Activated CD4-positive, alpha-beta memory T cell treated with anti-CD3 and anti-CD28 coated beads, Interleukin-2, amount 10 ng/mL, durations not matched to agents 7 days and 5 days (primary cell): ENCODE measurements at regions not wholly inside any gene's neighbourhood (a gene's known extent, or its start where the extent isn't known, plus 50 kb on each side); places are given as distances from the start of the nearest gene placed in this dataset.

Experiments used
- CTCF ChIA-PET: fragments of 350-600 bp; sonication (Branson Sonifier 250); formaldehyde crosslinking; loops from one replicate; lab custom pipeline; 2021; ENCODE audit warnings: antibody characterized with exemption, inconsistent platforms; lab: Charles Lee
- POLR2A ChIA-PET: fragments of 350-600 bp; sonication (Branson Sonifier 250); formaldehyde crosslinking; loops from one replicate; lab custom pipeline; 2021; ENCODE audit warnings: antibody characterized with exemption; lab: Charles Lee
- DNase-seq: peaks from one replicate; pipeline ENCODE4 v3.0.0-alpha.2; 2020
- H3K27ac Mint-ChIP-seq: one replicate; pipeline ENCODE4 v1.8.0; 2021; ENCODE audit warnings: mild to moderate bottlenecking, mixed read lengths
- H3K27me3 Mint-ChIP-seq: one replicate; pipeline ENCODE4 v1.8.0; 2021; ENCODE audit warnings: mixed read lengths
- H3K36me3 Mint-ChIP-seq: one replicate; pipeline ENCODE4 v1.8.0; 2021; ENCODE audit warnings: low read depth, mixed read lengths
- H3K4me1 Mint-ChIP-seq: one replicate; pipeline ENCODE4 v1.8.0; 2021; ENCODE audit warnings: mixed read lengths
- H3K4me3 Mint-ChIP-seq: one replicate; pipeline ENCODE4 v1.8.0; 2021; ENCODE audit warnings: mild to moderate bottlenecking, mixed read lengths
- H3K9me3 Mint-ChIP-seq: one replicate; pipeline ENCODE4 v1.8.0; 2021; ENCODE audit warnings: mixed read lengths

DNA sequence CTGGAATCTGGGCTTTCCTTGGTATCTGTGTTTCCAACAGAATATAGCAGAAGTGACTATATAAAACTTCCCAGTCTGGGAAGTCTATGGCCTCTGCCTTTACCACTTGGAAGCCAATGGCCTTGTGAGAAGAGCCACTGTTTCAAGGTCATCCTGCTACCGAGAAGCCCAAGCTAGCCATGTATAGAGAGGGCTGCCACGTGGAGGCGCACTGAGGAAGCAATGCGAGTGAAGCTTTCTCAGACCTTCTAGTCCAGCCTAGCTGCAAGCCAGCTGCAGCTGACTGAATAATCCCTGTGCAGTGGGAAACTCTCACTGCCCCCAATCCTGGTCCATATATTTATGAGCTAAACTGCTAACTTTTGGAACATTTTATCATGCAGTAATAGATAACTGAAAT, 661.8 kb upstream of the RIOK2 start:
- H3K27me3 Mint-ChIP-seq: no peaks in the 10 kb centered on the region
- ChIA-PET CTCF (no interaction called here), POLR2A (no interaction called here)
- H3K4me1 Mint-ChIP-seq: no peaks in the 10 kb centered on the region
- no peaks in the 10 kb centered on the region for H3K9me3 Mint-ChIP-seq
- H3K27ac Mint-ChIP-seq: no peak overlapping the region
- no peak overlapping the region for H3K4me3 Mint-ChIP-seq
- no peak for DNase-seq
- H3K36me3 Mint-ChIP-seq: no peaks in the 10 kb centered on the region

- Mint-ChIP-seq H3K4me3 (no peak overlapping the region), H3K4me1 (no peaks in the 10 kb centered on the region), H3K27ac (no peak overlapping the region), H3K27me3 (no peaks in the 10 kb centered on the region), H3K9me3 (no peaks in the 10 kb centered on the region), H3K36me3 (no peaks in the 10 kb centered on the region)
- CTCF ChIA-PET: no interaction called here
- no peak for DNase-seq
- POLR2A ChIA-PET: no interaction called here
Observed at GRCh38 chr5:97846643-97847042, 663.6 kb upstream of the RIOK2 start.

DNA sequence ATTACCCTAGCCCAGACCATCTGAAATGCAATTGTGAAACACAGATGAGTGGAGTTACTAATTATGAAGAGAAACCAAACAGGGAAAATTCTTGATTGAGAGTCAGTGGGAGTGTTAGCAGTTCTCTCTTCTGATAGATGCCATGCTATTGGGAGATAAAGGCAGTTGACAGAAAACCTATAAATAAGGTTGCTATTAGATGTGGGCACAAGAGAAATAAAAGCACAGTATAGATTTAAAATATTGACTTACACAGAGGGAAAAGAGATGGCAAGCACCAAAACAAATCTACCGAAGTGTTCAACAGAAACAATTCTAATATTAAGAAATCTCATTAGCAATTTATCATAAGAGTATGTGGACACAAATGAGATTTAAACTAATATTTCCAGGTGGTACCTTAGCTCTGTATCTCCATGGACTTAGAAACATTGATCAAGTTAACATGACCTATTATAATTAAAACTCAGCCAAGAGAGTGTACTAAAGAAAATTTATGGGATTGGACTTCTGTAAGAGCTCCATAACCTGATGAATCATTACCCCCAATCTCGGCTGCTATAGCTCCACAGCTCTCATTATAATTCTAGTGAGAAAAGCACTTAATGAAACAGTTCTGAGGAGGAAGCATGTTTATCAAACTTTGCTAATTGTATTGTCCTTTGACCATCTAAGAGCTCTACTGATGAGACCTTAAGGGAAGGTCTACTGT, 665.0 kb upstream of the RIOK2 start:
- no peaks in the 10 kb centered on the region for H3K27me3 Mint-ChIP-seq
- CTCF ChIA-PET: no interaction called here
- no peaks in the 10 kb centered on the region for H3K4me1 Mint-ChIP-seq
- H3K9me3 Mint-ChIP-seq: no peaks in the 10 kb centered on the region
- no peaks in the 10 kb centered on the region for H3K36me3 Mint-ChIP-seq
- no peak for DNase-seq
- POLR2A ChIA-PET: no interaction called here
- H3K4me3 Mint-ChIP-seq: no peak overlapping the region
- H3K27ac Mint-ChIP-seq: no peak overlapping the region

DNA sequence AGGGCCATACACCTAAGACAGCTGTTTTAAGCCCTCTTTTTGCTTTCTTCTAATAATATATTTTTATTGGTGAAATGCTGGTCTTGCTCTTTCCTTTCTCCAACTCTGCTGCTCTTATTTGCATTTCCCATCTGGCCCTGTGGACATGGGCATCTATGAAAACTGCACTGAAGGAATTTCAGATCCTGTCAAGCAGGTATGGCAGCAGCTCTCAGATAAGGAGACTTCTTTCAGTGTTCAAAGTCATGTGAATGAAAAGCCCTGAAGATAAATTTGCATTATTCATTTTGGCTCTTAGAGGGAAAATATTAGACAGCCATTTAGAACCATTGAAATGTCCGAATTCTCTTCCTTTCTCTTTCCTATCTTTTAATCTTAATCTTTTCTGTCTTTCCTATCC, 668.0 kb upstream of the RIOK2 start:
- no peak overlapping the region for H3K27ac Mint-ChIP-seq
- no peaks in the 10 kb centered on the region for H3K4me1 Mint-ChIP-seq
- DNase-seq: no peak
- POLR2A ChIA-PET: no interaction called here
- no peaks in the 10 kb centered on the region for H3K9me3 Mint-ChIP-seq
- H3K27me3 Mint-ChIP-seq: no peaks in the 10 kb centered on the region
- H3K4me3 Mint-ChIP-seq: no peak overlapping the region
- CTCF ChIA-PET: no interaction called here
- no peaks in the 10 kb centered on the region for H3K36me3 Mint-ChIP-seq

- no peaks in the 10 kb centered on the region for H3K36me3 Mint-ChIP-seq
- no peak overlapping the region for H3K4me3 Mint-ChIP-seq
- POLR2A ChIA-PET: no interaction called here
- no peaks in the 10 kb centered on the region for H3K27me3 Mint-ChIP-seq
- H3K9me3 Mint-ChIP-seq: peaks cover 5% of the 10 kb centered on the region
- no peak overlapping the region for H3K27ac Mint-ChIP-seq
- no peak for DNase-seq
- H3K4me1 Mint-ChIP-seq: no peaks in the 10 kb centered on the region
- CTCF ChIA-PET: no interaction called here
Observed at GRCh38 chr5:97854871-97855762, 672.1 kb upstream of the RIOK2 start.

DNA sequence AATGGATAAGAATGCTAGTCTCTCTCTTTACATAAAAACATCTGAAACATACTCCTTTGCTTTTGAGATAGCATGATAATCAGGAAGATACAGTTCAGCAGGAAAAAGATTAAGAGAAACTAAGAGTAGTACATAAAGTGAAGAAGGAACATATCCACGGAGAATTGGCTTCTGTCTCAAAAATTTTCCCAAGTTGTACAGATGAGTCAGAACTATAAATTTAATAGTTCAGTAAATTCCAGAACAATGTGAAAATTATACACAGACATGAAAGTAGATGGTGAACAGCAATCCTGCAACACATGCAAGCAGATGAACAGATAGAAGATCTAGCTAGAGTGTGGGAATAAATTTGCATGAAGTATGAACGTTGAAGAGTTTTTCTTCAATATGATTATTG, 691.4 kb upstream of the RIOK2 start:
- Mint-ChIP-seq H3K36me3 (no peaks in the 10 kb centered on the region), H3K27me3 (no peaks in the 10 kb centered on the region), H3K4me3 (no peak overlapping the region), H3K27ac (no peak overlapping the region), H3K9me3 (no peaks in the 10 kb centered on the region), H3K4me1 (no peaks in the 10 kb centered on the region)
- POLR2A ChIA-PET: no interaction called here
- CTCF ChIA-PET: no interaction called here
- DNase-seq: no peak

- DNase-seq: no peak
- Mint-ChIP-seq H3K27ac (no peak overlapping the region), H3K4me3 (no peak overlapping the region), H3K27me3 (no peaks in the 10 kb centered on the region), H3K4me1 (no peaks in the 10 kb centered on the region), H3K36me3 (no peaks in the 10 kb centered on the region), H3K9me3 (no peaks in the 10 kb centered on the region)
- POLR2A ChIA-PET: no interaction called here
- CTCF ChIA-PET: no interaction called here
Observed at GRCh38 chr5:97876272-97876671, 693.2 kb upstream of the RIOK2 start.

- no peak overlapping the region for H3K27ac Mint-ChIP-seq
- no peak overlapping the region for H3K4me3 Mint-ChIP-seq
- no peaks in the 10 kb centered on the region for H3K36me3 Mint-ChIP-seq
- DNase-seq: no peak
- ChIA-PET POLR2A (no interaction called here), CTCF (no interaction called here)
- no peaks in the 10 kb centered on the region for H3K4me1 Mint-ChIP-seq
- no peaks in the 10 kb centered on the region for H3K9me3 Mint-ChIP-seq
- H3K27me3 Mint-ChIP-seq: no peaks in the 10 kb centered on the region
Observed at GRCh38 chr5:97877588-97877987, 694.5 kb upstream of the RIOK2 start.

GRCh38 chr5:97888439-97888838, 705.4 kb upstream of the RIOK2 start:
- ChIA-PET POLR2A (no interaction called here), CTCF (no interaction called here)
- Mint-ChIP-seq H3K36me3 (no peaks in the 10 kb centered on the region), H3K27me3 (no peaks in the 10 kb centered on the region), H3K4me3 (no peak overlapping the region), H3K9me3 (no peaks in the 10 kb centered on the region), H3K27ac (no peak overlapping the region), H3K4me1 (no peaks in the 10 kb centered on the region)
- DNase-seq: no peak

- H3K4me1 Mint-ChIP-seq: no peaks in the 10 kb centered on the region
- no peaks in the 10 kb centered on the region for H3K9me3 Mint-ChIP-seq
- no peaks in the 10 kb centered on the region for H3K36me3 Mint-ChIP-seq
- ChIA-PET POLR2A (no interaction called here), CTCF (no interaction called here)
- no peak overlapping the region for H3K4me3 Mint-ChIP-seq
- no peaks in the 10 kb centered on the region for H3K27me3 Mint-ChIP-seq
- H3K27ac Mint-ChIP-seq: no peak overlapping the region
- no peak for DNase-seq
Observed at GRCh38 chr5:97891971-97892370, 708.9 kb upstream of the RIOK2 start.

- ChIA-PET CTCF (no interaction called here), POLR2A (no interaction called here)
- Mint-ChIP-seq H3K4me3 (no peak overlapping the region), H3K27me3 (no peaks in the 10 kb centered on the region), H3K4me1 (no peaks in the 10 kb centered on the region), H3K9me3 (peaks cover 9% of the 10 kb centered on the region), H3K36me3 (no peaks in the 10 kb centered on the region), H3K27ac (no peak overlapping the region)
- DNase-seq: no peak
Observed at GRCh38 chr5:97903742-97904141, 720.7 kb upstream of the RIOK2 start.

DNA sequence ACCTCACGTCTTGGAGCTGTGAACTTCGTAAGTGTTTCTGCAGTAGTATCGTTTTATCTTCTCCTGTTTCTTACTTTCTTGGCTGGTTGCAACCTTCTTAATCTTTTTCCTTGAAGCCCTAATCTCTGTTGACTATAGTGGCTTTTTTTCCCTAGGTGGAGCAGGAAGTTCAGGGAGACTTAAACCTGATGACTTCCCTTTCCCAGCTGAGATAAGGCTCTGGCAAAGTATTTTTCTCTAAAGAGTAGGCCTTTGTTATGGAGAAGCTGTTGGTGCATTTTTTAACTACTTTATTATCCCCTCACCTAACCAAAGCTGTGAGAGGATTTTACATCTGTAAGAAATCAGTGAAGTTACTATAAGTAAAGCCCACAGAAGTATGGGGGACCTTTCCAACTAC, 723.1 kb upstream of the RIOK2 start:
- Mint-ChIP-seq H3K4me3 (no peak overlapping the region), H3K4me1 (no peaks in the 10 kb centered on the region), H3K27ac (no peak overlapping the region), H3K9me3 (peaks cover 7% of the 10 kb centered on the region), H3K36me3 (no peaks in the 10 kb centered on the region), H3K27me3 (no peaks in the 10 kb centered on the region)
- DNase-seq: no peak
- CTCF ChIA-PET: no interaction called here
- POLR2A ChIA-PET: no interaction called here

GRCh38 chr5:97907646-97908400, 724.8 kb upstream of the RIOK2 start:
- H3K4me3 Mint-ChIP-seq: no peak overlapping the region
- no peak overlapping the region for H3K27ac Mint-ChIP-seq
- peaks cover 2% of the 10 kb centered on the region for H3K9me3 Mint-ChIP-seq
- H3K27me3 Mint-ChIP-seq: no peaks in the 10 kb centered on the region
- H3K36me3 Mint-ChIP-seq: no peaks in the 10 kb centered on the region
- ChIA-PET CTCF (no interaction called here), POLR2A (no interaction called here)
- no peaks in the 10 kb centered on the region for H3K4me1 Mint-ChIP-seq
- DNase-seq: no peak
